H1 (cell line): ENCODE measurements at regions not wholly inside any gene's neighbourhood (a gene's known extent, or its start where the extent isn't known, plus 50 kb on each side); places are given as distances from the start of the nearest gene placed in this dataset.
A peak's percentile ranks its signal among the peaks of the same experiment; 100 is the strongest.

ENCODE experiments used
- CTCF ChIA-PET: fragments of 300-600 bp; sonication (Branson Sonifier 250); formaldehyde crosslinking; loops from one replicate; lab custom pipeline; 2021; ENCODE audit not compliant: partially characterized antibody; lab: Charles Lee
- POLR2A ChIA-PET: fragments of 300-600 bp; sonication (Branson Sonifier 250); formaldehyde crosslinking; loops from one replicate; lab custom pipeline; 2021; ENCODE audit warnings: inconsistent platforms; ENCODE audit not compliant: partially characterized antibody; lab: Charles Lee
- DNase-seq, 2 experiments: peaks; one replicate each; pipeline versions ENCODE4 v3.0.0 to v3.0.0-alpha.2; 2010 to 2022; ENCODE audit warnings: low spot score in 2 of 2, low read depth in 1 of 2, mixed read lengths in 1 of 2
- FAIRE-seq: peaks from 2 replicates; lab custom pipeline; 2011; peaks lifted over from hg19 to GRCh38; lab: Jason Lieb, UNC
- H2AFZ ChIP-seq: 2 replicates; pipeline ENCODE4 v1.8.1; 2012; ENCODE audit warnings: low read length, inconsistent platforms
- H2AK5ac ChIP-seq: 2 replicates; pipeline ENCODE4 v1.6.1; 2013; ENCODE audit warnings: low read depth, low read length
- H2BK120ac ChIP-seq: replicated peaks from 2 replicates; pipeline ENCODE3; 2013; ENCODE audit warnings: low read depth, low read length, inconsistent platforms
- H2BK12ac ChIP-seq: 2 replicates; pipeline ENCODE4 v1.6.1; 2013; ENCODE audit warnings: low read depth, low read length
- H2BK15ac ChIP-seq: 2 replicates; pipeline ENCODE4 v1.6.1; 2013; ENCODE audit warnings: low read length
- H2BK20ac ChIP-seq: 2 replicates; pipeline ENCODE4 v1.6.1; 2013; ENCODE audit warnings: low read length
- H2BK5ac ChIP-seq: 2 replicates; pipeline ENCODE4 v1.6.1; 2013; ENCODE audit warnings: low read depth, low read length
- H3K14ac ChIP-seq: 2 replicates; pipeline ENCODE4 v1.6.1; 2013; ENCODE audit warnings: inconsistent platforms; ENCODE audit not compliant: insufficient read length
- H3K18ac ChIP-seq: 2 replicates; pipeline ENCODE4 v1.6.1; 2013; ENCODE audit warnings: low read length; ENCODE audit errors: extremely low read depth
- H3K23ac ChIP-seq: 2 replicates; pipeline ENCODE4 v1.6.1; 2013; ENCODE audit warnings: inconsistent platforms; ENCODE audit not compliant: insufficient read length
- H3K23me2 ChIP-seq: 2 replicates; pipeline ENCODE4 v1.6.1; 2013; ENCODE audit warnings: low read depth, low read length
- H3K27ac ChIP-seq: 2 replicates; pipeline ENCODE4 v1.6.1; 2011; ENCODE audit warnings: low read depth, low read length, inconsistent platforms
- H3K27me3 ChIP-seq, 4 experiments: replicated peaks in 1 of 4; 1 replicate in 1 of 4; 2 replicates in 3 of 4; pipeline versions ENCODE4 v1.6.1 to v1.8.1; 2011 to 2013; ENCODE audit warnings: low read length in 3 of 4, mild to moderate bottlenecking in 3 of 4, inconsistent platforms in 2 of 4, mixed read lengths in 2 of 4, moderate library complexity in 1 of 4; ENCODE audit not compliant: control insufficient read depth in 3 of 4, insufficient read depth in 3 of 4; ENCODE audit errors: extremely low read depth in 1 of 4
- H3K36me3 ChIP-seq, 4 experiments: 2 replicates each; pipeline versions ENCODE4 v1.6.1 to v1.8.1; 2011 to 2013; ENCODE audit warnings: mild to moderate bottlenecking in 4 of 4, low read length in 3 of 4, moderate library complexity in 2 of 4, control low read depth in 1 of 4, inconsistent platforms in 1 of 4; ENCODE audit not compliant: insufficient read depth in 4 of 4, control insufficient read depth in 2 of 4
- H3K4ac ChIP-seq: replicated peaks from 2 replicates; pipeline ENCODE3; 2013; ENCODE audit warnings: low read length, low read depth, mixed read lengths, inconsistent platforms; ENCODE audit not compliant: insufficient read length
- H3K4me1 ChIP-seq, 4 experiments: replicated peaks in 1 of 4; 1 replicate in 1 of 4; 2 replicates in 3 of 4; pipeline versions ENCODE4 v1.6.1 to v1.8.1; 2011 to 2013; ENCODE audit warnings: low read length in 3 of 4, inconsistent platforms in 2 of 4, mixed read lengths in 1 of 4; ENCODE audit not compliant: insufficient read depth in 4 of 4, control insufficient read depth in 3 of 4
- H3K4me2 ChIP-seq, 2 experiments: 2 replicates each; pipeline versions ENCODE4 v1.6.1 to v1.8.1; 2011 to 2013; ENCODE audit warnings: low read depth in 2 of 2, low read length in 2 of 2, control low read depth in 1 of 2, inconsistent platforms in 1 of 2, mild to moderate bottlenecking in 1 of 2; ENCODE audit not compliant: insufficient read depth in 1 of 2
- H3K4me3 ChIP-seq, 4 experiments: fragments of 200-600, 300-600 bp in 1 of 4; sonication (generic), shearing (Covaris generic), sonication (Bioruptor Twin) in 1 of 4; 2 replicates each; pipeline versions ENCODE4 v1.5.1 to v1.8.1; 2011 to 2016; ENCODE audit warnings: low read length in 4 of 4, low read depth in 3 of 4, control low read depth in 2 of 4, inconsistent platforms in 2 of 4, mild to moderate bottlenecking in 2 of 4, mixed read lengths in 1 of 4, moderate library complexity in 1 of 4; ENCODE audit not compliant: insufficient read depth in 2 of 4; ENCODE audit errors: extremely low read depth in 1 of 4
- H3K56ac ChIP-seq: replicated peaks from 2 replicates; pipeline ENCODE3; 2013; ENCODE audit warnings: low read depth, mild to moderate bottlenecking, mixed read lengths, low read length, inconsistent platforms; ENCODE audit not compliant: insufficient read length
- H3K79me1 ChIP-seq: 2 replicates; pipeline ENCODE4 v1.6.1; 2013; ENCODE audit warnings: low read depth, low read length, control low read depth
- H3K79me2 ChIP-seq, 2 experiments: 2 replicates each; pipeline versions ENCODE4 v1.6.1 to v1.8.1; 2012 to 2013; ENCODE audit warnings: low read length in 2 of 2, mild to moderate bottlenecking in 2 of 2, inconsistent platforms in 1 of 2; ENCODE audit not compliant: insufficient read depth in 2 of 2, control insufficient read depth in 1 of 2
- H3K9ac ChIP-seq, 4 experiments: replicated peaks in 1 of 4; 1 replicate in 1 of 4; 2 replicates in 3 of 4; pipeline versions ENCODE4 v1.6.1 to v1.8.1; 2011 to 2013; ENCODE audit warnings: low read depth in 3 of 4, low read length in 3 of 4, control low read depth in 2 of 4, mild to moderate bottlenecking in 2 of 4, moderate library complexity in 2 of 4, inconsistent platforms in 1 of 4; ENCODE audit errors: extremely low read depth in 1 of 4
- H3K9me3 ChIP-seq, 2 experiments: 2 replicates each; pipeline versions ENCODE4 v1.6.1 to v1.8.1; 2012 to 2013; ENCODE audit warnings: mild to moderate bottlenecking in 2 of 2, moderate library complexity in 2 of 2, control low read depth in 1 of 2, inconsistent platforms in 1 of 2, low read depth in 1 of 2, low read length in 1 of 2, mixed read lengths in 1 of 2; ENCODE audit not compliant: insufficient read depth in 2 of 2
- H4K20me1 ChIP-seq, 2 experiments: replicated peaks in 1 of 2; 2 replicates each; pipeline versions ENCODE3 to v1.8.1; 2011 to 2013; ENCODE audit warnings: inconsistent platforms in 2 of 2, low read length in 2 of 2, mild to moderate bottlenecking in 1 of 2; ENCODE audit not compliant: insufficient read depth in 2 of 2, control insufficient read depth in 1 of 2
- H4K5ac ChIP-seq: 2 replicates; pipeline ENCODE4 v1.6.1; 2013; ENCODE audit warnings: low read length, low read depth, mixed read lengths, inconsistent platforms; ENCODE audit not compliant: insufficient read length
- H4K8ac ChIP-seq: 2 replicates; pipeline ENCODE4 v1.8.0; 2013; ENCODE audit warnings: mild to moderate bottlenecking, moderate library complexity, low read length, inconsistent platforms; ENCODE audit not compliant: insufficient read depth; ENCODE audit errors: extremely low read depth
- H4K91ac ChIP-seq: replicated peaks from 2 replicates; pipeline ENCODE3; 2013; ENCODE audit warnings: low read length, mixed read lengths, inconsistent platforms; ENCODE audit not compliant: insufficient read length
- CHD2 ChIP-seq: IDR thresholded peaks from 2 replicates; pipeline ENCODE4 v1.6.1; 2012; ENCODE audit warnings: low read length, improper control_type of control experiment
- CTCF ChIP-seq, 3 experiments: IDR thresholded peaks; 1 replicate in 2 of 3; 2 replicates in 1 of 3; pipeline versions ENCODE4 v1.5.1 to v1.6.1; 2011; ENCODE audit warnings: low read length in 3 of 3, mild to moderate bottlenecking in 3 of 3, inconsistent platforms in 2 of 3, low read depth in 1 of 3, moderate library complexity in 1 of 3; ENCODE audit not compliant: insufficient read depth in 1 of 3; ENCODE audit errors: control extremely low read depth in 1 of 3
- RAD21 ChIP-seq, 2 experiments: IDR thresholded peaks in 1 of 2; conservative IDR thresholded peaks in 1 of 2; 2 replicates each; pipeline ENCODE4 v1.6.1; 2011; ENCODE audit warnings: low read depth in 2 of 2, low read length in 2 of 2, improper control_type of control experiment in 1 of 2, inconsistent platforms in 1 of 2, mild to moderate bottlenecking in 1 of 2, moderate library complexity in 1 of 2
- WGBS, 2 experiments: shearing (Covaris generic) in 1 of 2; methylation state at CpG; one replicate each; pipeline versions ENCODE4 v1.1.6 to v1.1.7; 2013 to 2015; ENCODE audit warnings: low lambda C conversion rate in 2 of 2, mixed read lengths in 2 of 2, inconsistent platforms in 1 of 2, low coverage in 1 of 2, missing lambda C conversion rate in 1 of 2; ENCODE audit not compliant: insufficient replicate concordance in 2 of 2, insufficient coverage in 1 of 2, insufficient read length in 1 of 2; ENCODE audit errors: extremely low coverage in 1 of 2, missing lambda C conversion rate in 1 of 2; 5-methylcytosine and 5-hydroxymethylcytosine counted together

DNA sequence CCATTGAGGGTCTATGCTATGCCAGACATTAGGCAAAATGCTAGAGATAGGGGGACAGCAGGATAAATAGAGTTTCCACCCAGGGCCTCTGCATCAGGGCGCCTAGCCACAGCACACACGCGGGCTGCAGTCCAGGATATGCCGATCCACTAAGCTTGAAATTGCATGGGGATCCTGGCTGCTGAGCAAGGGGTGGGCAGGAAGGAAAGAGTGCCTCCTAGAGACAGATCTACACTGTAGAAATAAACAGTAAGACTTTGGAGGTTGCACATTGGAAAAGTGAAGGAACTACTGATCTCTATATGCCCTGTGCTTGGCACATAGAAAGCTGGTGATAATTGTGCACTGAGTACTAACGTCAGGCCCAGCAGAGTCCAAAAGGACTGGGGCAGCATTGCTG lies 411.1 kb downstream of the PRDM2 start:
- Histone ChIP-seq H3K4me3 (no peak overlapping the region), H3K27me3 (no peaks in the 10 kb centered on the region), H3K18ac (no peak overlapping the region), H4K5ac (no peak overlapping the region), H4K8ac (no peak overlapping the region), H3K9ac (no peak overlapping the region; a peak in 1 of 7 replicates), H2BK12ac (no peak overlapping the region), H3K27ac (no peak overlapping the region), H4K20me1 (no peaks in the 10 kb centered on the region), H3K79me1 (no peaks in the 10 kb centered on the region), H3K56ac (no peak overlapping the region), H3K79me2 (no peaks in the 10 kb centered on the region; a peak in 1 of 4 replicates), H2AK5ac (no peak overlapping the region), H3K23ac (no peak overlapping the region), H2BK5ac (no peak overlapping the region), H2BK120ac (no peak overlapping the region), H2AFZ (0 out of 2 replicates have a peak overlapping the region, but pooled peaks have one; percentile 20), H3K23me2 (no peaks in the 10 kb centered on the region; the same call in 1 of the 2 replicates), H2BK15ac (no peak overlapping the region), H3K4me2 (no peak overlapping the region), H3K14ac (no peak overlapping the region), H3K9me3 (peaks cover under 1 to 1% of the 10 kb centered on the region in 2 experiments; a peak in 1 of 4 replicates), H3K36me3 (no peaks in the 10 kb centered on the region), H2BK20ac (no peak overlapping the region), H3K4ac (no peak overlapping the region), H4K91ac (no peak overlapping the region), H3K4me1 (no peaks in the 10 kb centered on the region; a peak in 2 of 7 replicates)
- WGBS, 2 experiments = 89% methylated on average over 5 of the region's 5 CpGs; no CpG with 5 or more reads in 1 of the 2 experiments
- ChIA-PET POLR2A (no interaction called here), CTCF (interaction anchor here (0.6 to 2.2 kb wide), 16 partner anchors 9 to 483 kb away, joined by 3 to 14 read pairs (median 4); no protein-coding TSS in a partner anchor)
- TF ChIP-seq RAD21 (IDR thresholded peaks at IDR 0.05 in 1 of 2, conservative IDR thresholded peaks at IDR 0.05 in 1 of 2; ENCODE audit: low read depth in 2 of 2, low read length in 2 of 2) (peak; percentile 38 to 58), CTCF (IDR thresholded peaks at IDR 0.05; ENCODE audit: control extremely low read depth in 1 of 3, insufficient read depth in 1 of 3, low read depth in 1 of 3, low read length in 3 of 3) (peak in 2 of 3 experiments; percentile 49 to 51; a peak in 3 of 4 replicates), CHD2 (no peak)
- no peak for DNase-seq
- no peak for FAIRE-seq
